ENCODE measurements at regions not wholly inside any gene's neighbourhood (a gene's known extent, or its start where the extent isn't known, plus 50 kb on each side); places are given as distances from the start of the nearest gene placed in this dataset.

DNA sequence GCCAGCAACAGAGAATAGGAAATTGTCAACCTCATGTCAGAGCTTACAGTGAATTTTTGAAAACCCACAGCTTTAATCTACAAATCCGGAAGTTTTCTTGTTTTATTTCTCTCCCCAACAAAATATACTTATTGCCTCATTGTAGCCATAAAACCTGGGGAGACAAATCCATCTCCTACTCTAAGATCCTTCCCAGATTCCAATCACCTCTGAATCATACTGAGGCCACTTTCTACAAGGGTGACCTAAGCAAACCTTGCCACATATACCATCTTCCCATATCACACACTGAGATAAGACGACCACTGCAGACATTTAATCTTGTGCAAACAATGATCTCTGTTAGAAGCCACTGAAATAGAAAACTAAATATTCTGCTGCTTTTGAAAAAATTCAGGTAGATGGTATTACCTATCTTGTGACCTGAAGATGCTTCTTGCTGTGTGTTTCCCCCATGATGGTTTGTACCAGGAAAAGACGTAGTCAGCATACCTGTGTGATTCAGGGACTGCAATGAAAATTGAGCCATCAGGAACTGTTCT lies 171.5 kb upstream of the DUSP10 start:
- no peak for DNase-seq (ENCODE audit: low read depth)

DNA sequence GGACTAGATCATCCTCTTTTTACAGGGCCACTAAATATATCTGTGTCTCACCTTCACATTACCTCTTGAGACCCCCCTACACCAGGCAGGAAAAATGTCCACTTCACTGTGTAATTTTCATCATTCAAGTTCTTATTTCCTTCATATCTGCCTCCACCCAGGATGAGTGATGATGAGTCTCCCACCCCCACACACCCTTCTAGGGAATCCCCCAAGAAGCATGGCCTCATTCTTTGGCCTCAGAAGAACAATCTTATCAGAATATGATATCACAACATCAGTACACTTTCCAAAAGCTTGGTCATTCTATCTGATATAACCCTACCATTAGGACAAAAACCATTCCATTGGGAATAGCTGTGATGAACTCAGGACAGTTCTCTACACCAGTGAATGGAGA lies 170.3 kb upstream of the DUSP10 start:
- DNase-seq (ENCODE audit: low read depth), result peak; percentile 14

DNA sequence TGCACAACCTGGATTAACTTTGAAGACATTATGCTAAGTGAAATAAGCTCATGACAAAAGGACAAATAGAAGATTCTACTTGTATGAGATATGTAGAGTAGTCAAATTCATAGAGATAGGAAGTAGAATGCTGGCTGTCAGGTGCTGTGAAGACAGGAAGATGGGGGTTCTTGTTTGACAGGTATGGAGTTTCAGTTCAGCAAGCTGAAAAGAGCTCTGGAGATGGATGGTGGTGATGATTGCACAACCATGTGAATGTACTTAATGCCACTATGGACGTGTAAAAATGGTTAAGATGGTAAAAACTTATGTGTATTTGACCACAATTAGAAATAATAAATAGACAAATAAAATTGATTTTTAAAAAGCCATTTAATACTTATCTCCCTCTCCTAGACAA lies 169.8 kb upstream of the DUSP10 start:
- no peak for DNase-seq (ENCODE audit: low read depth)

GRCh38 chr1:221910222-221910621 lies 168.3 kb upstream of the DUSP10 start:
- DNase-seq (ENCODE audit: low read depth), result no peak

GRCh38 chr1:221908573-221908972 lies 166.7 kb upstream of the DUSP10 start:
- DNase-seq (ENCODE audit: low read depth), result no peak

DNA sequence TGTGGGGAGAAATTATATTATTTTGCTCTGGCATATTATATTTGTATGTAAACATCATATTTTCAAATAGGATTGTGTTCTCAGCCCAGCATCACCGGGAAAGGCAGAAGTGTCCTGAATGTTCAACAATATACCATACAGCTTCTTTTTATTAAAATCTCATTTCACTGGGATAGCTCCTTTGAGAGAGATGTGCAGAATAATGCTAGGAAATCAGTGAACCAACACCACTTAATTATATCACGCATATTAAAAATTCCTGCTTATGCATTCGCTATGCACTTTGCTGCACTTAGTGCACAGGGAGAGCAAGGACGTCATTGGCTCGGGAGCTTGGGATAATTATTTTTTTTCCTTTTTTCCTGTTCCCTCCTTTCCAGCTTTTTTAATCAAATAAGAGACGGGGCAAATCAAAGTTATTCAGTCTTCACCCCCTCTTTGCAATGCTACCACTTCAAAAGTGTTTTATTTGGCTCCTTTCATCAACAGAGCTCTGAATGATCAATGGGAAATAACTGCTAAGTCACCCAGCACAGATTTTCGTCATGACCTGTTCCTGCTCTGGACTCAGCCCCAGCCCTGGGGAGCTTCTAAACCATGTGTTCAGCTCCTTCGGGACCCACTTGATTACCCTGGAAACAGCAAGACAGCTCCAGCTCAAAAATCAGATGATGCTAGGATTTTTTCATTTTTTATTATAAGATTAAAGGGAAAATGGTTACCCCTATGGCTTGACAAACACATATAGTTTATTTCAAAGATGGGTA lies 165.5 kb upstream of the DUSP10 start:
- DNase-seq (ENCODE audit: low read depth), result no peak

DNA sequence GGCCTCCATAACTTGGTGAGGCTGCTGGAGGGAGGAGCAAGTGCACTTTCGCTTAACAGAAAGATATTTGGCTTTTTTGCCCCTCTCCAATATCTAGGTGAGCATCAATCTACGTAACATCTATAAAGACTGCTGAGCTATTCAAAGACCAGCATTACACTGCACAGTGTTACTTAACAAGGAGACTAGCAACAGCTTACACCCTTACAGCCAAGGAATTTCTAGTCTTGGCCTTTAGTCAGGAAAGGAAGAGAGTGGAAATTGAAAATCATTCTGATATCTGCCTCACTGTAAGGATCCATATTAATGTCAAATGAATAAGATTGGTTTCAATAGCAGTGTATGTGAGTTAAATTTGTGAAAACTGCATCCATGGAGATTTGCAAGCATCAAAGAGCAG lies 163.9 kb upstream of the DUSP10 start:
- DNase-seq (ENCODE audit: low read depth), result no peak

GRCh38 chr1:221904319-221904718 lies 162.4 kb upstream of the DUSP10 start:
- no peak for DNase-seq (ENCODE audit: low read depth)

GRCh38 chr1:221903594-221903993 lies 161.7 kb upstream of the DUSP10 start:
- no peak for DNase-seq (ENCODE audit: low read depth)

- DNase-seq (ENCODE audit: low read depth), result no peak
Observed at GRCh38 chr1:221902961-221903360, 161.1 kb upstream of the DUSP10 start.

- DNase-seq (ENCODE audit: low read depth), result no peak
Observed at GRCh38 chr1:221900678-221901077, 158.8 kb upstream of the DUSP10 start.

- DNase-seq (ENCODE audit: low read depth), result no peak
Observed at GRCh38 chr1:221897321-221897721, 155.4 kb upstream of the DUSP10 start.

GRCh38 chr1:221892301-221892830 lies 150.5 kb upstream of the DUSP10 start:
- DNase-seq (ENCODE audit: low read depth), result no peak

DNA sequence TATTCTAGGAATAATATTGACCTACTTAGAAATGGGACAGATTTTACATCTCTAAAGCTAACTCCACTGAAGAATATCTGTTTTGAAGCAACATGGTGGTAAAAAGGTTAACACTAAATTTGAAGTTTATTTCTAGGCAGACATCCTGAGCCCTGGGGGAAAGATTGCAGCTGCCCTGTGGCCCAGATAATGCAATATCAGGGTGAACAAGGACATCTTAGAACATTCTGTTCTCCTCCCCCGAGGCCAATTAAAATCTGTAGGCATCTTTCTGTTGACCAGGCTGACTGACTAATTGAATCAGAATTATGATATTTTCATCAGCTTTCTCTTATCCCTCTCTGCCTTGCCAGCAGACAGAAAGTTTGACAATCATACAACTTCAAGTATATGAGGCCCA lies 149.8 kb upstream of the DUSP10 start:
- no peak for DNase-seq (ENCODE audit: low read depth)

- DNase-seq (ENCODE audit: low read depth), result no peak
Observed at GRCh38 chr1:221888801-221889200, 146.9 kb upstream of the DUSP10 start.

DNA sequence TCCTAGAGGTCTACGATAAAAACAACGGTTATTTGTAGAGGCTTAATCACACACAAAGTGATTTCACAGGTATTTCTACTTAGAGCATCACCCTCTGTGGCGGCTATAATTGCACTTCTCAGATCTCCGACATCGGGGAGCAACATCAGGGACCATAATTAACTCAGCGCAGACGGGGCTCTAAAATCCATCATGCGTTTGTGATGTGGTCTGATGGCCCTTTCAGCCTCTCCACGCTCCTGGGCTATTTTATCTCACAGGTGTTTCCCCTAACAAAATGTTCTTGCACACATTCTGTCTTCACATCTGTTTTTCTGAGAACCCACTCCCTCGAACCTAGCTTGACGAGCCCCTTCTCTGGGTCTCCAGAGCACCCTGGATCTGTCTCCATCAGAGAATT lies 146.3 kb upstream of the DUSP10 start:
- DNase-seq (ENCODE audit: low read depth), result no peak

DNA sequence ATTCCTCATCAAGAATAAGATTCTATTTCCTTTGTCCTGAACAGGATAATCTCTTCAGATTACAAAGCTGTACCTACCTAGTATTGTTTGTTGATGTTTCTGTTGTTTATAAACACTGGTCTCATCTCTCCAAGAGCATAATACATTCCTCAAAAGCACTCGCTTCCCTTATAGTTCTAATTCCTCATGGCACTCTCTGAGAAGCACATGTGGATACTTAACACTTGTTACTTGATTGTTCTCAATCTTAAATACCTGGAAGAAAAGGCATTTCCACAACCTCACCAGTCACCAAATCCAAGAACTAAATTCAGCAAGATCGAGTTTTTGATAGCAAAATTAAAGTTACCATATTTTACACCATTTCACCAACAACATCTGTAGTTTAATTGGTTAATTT lies 145.9 kb upstream of the DUSP10 start:
- no peak for DNase-seq (ENCODE audit: low read depth)

DNA sequence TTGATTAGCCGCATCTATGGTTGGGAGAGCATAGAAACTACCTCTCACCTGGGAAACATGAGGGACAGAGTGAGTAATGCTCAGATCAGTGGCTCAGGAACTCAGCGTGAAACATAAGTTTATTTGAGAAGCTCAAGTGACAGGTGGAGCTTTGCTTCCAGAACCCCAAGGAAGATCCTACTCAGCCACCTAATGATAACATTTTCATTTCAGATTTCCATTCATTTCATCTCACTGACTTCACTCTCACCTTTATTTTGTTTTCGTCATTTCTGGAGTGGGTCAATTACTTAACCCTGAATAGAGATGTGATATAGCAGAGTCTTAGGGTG lies 145.5 kb upstream of the DUSP10 start:
- no peak for DNase-seq (ENCODE audit: low read depth)

GRCh38 chr1:221886743-221887414 lies 145.0 kb upstream of the DUSP10 start:
- DNase-seq (ENCODE audit: low read depth), result no peak

- DNase-seq (ENCODE audit: low read depth), result no peak
Observed at GRCh38 chr1:221886311-221886710, 144.4 kb upstream of the DUSP10 start.

GRCh38 chr1:221884821-221885220 lies 142.9 kb upstream of the DUSP10 start:
- no peak for DNase-seq (ENCODE audit: low read depth)

DNA sequence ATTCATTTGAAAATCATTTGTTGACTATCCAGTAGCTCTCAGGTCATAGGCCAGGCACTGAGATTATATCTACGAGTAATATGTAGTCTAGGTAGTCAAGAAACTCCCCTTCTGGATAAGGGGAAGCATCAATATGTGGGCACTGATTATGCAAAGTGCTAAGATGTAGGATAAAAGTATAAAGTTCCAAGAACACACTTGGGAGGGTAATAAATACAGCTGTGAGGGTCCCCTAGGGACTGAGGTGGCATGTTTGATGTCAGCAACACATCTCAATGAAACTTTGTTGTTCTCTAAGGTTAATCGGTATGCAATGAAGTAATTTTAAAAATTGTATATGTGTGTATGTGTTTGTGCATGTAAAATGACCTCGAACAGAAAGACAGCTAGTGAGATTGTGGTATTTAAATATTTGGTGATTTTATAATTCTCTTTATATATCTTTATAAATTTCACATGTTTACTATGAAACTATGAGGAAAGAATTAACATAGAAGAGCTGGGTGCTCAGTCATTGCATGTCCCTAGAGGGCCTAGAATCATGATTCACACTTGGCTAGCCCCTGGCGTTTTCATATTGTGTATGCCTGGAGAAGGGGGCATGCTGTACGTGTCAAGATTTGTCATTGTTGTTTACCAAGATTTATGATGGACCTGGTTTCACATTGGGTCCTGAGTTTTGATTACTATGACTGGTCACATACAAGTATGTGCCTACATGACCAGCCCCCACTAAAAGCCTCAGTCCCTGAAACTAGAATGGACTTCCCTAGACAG lies 140.1 kb upstream of the DUSP10 start:
- no peak for DNase-seq (ENCODE audit: low read depth)

GRCh38 chr1:221880182-221880581 lies 138.3 kb upstream of the DUSP10 start:
- DNase-seq (ENCODE audit: low read depth), result no peak
